Brain microvascular endothelial cell (primary cell): ENCODE measurements at regions not wholly inside any gene's neighbourhood (a gene's known extent, or its start where the extent isn't known, plus 50 kb on each side); places are given as distances from the start of the nearest gene placed in this dataset.
A peak's percentile ranks its signal among the peaks of the same experiment; 100 is the strongest.

Experiments used
- DNase-seq: peaks from one replicate; pipeline ENCODE4 v3.0.0-alpha.2; 2020
- H3K27ac ChIP-seq: fragments of 250-450 bp; sonication (Bioruptor Pico); 2 replicates; pipeline ENCODE4 v1.5.1; 2020; ENCODE audit warnings: mild to moderate bottlenecking, moderate library complexity
- H3K27me3 ChIP-seq: fragments of 250-450 bp; sonication (Bioruptor Pico); replicated peaks from 2 replicates; pipeline ENCODE4 v1.5.1; 2020; ENCODE audit warnings: mild to moderate bottlenecking
- H3K36me3 ChIP-seq: fragments of 250-450 bp; sonication (Bioruptor Pico); replicated peaks from 2 replicates; pipeline ENCODE4 v1.5.1; 2020; ENCODE audit warnings: mild to moderate bottlenecking
- H3K4me3 ChIP-seq: 2 replicates; pipeline ENCODE4 v1.5.1; 2011; ENCODE audit warnings: low read depth, mild to moderate bottlenecking, control low read depth, low read length, moderate library complexity
- CTCF ChIP-seq: IDR thresholded peaks from 2 replicates; pipeline ENCODE4 v1.5.1; 2011; ENCODE audit warnings: low read depth, mild to moderate bottlenecking, moderate library complexity, low read length, control low read depth, inconsistent platforms; ENCODE audit errors: missing control alignments
- in situ Hi-C: cut with HindIII; loops from 2 replicates; pipeline ENCODE4 v1.10.0; 2017; ENCODE audit warnings: low sequenced_read_pairs, low pct_ligation_motif_present

DNA sequence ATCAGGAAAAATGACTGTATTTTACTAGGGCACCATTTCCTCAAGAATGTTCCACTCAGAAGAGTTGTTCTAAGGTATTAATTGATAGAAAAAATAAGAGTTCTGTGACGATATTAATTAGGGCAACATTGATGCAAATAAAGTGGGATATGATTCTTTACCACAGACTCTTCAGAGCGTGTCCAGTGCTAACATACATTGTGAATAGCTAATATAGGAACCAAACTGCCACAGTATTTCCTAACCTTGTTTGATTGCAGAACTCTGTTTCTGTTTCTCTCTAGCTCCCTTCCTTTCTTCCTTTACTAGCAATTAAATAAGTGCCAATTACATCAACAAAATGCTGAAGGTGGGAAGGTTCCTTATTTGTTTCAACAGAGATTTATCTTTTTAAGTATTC, 154.1 kb upstream of the CPEB2 start:
- Histone ChIP-seq H3K27ac (no peak overlapping the region), H3K36me3 (no peaks in the 10 kb centered on the region)
- no peak for DNase-seq

GRCh38 chr4:14850455-14851097, 151.7 kb upstream of the CPEB2 start:
- TF ChIP-seq CTCF: no peak
- no peak overlapping the region for H3K27ac ChIP-seq
- no peaks in the 10 kb centered on the region for H3K27me3 ChIP-seq
- no peak for DNase-seq
- no peaks in the 10 kb centered on the region for H3K36me3 ChIP-seq
- H3K4me3 ChIP-seq: no peak overlapping the region
- in situ Hi-C loops: no loop called here

More for the DNA sequence above, 154.1 kb upstream of the CPEB2 start:
- Histone ChIP-seq H3K27me3 (no peaks in the 10 kb centered on the region), H3K4me3 (no peak overlapping the region)
- TF ChIP-seq CTCF: no peak
- in situ Hi-C loops: no loop called here

DNA sequence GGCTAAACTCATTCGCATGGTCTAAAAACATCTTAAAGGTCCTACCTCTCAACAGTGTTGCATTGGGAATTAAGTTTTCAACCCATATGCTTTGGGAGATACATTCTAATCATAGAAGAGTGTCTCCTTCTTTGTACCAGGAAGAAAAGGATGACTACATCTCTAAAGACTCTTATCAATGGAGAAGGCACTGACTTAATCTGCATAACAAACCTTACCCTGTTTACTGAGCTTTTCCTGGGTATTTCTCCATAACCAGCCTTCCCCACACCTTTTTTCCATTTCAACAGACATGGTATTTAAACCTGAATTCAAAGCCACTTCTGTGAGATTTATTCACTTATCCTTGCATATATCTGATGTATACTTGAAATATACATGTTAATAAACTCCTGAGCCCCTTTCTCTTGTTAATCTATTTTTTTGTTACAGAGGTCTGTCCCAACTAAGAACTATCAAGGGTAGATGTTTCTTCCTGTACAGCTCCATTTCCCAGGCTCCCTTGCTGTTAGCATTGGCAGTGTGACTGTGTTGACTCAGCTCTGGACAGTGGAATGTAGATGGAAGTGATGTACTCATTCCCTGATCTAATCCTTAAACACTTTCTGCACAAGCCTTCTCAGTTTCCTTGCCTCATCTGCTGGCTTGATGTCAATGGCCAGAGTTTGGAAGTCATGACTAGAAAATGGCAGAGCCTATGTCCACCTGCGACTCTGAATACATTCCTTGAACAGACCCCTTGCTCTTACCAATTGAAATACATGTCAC, 148.9 kb upstream of the CPEB2 start:
- in situ Hi-C loops: no loop called here
- Histone ChIP-seq H3K4me3 (no peak overlapping the region), H3K27me3 (no peaks in the 10 kb centered on the region), H3K36me3 (no peaks in the 10 kb centered on the region), H3K27ac (peak overlapping the region; percentile 65)
- no peak for TF ChIP-seq CTCF
- DNase-seq: peak; percentile 93

DNA sequence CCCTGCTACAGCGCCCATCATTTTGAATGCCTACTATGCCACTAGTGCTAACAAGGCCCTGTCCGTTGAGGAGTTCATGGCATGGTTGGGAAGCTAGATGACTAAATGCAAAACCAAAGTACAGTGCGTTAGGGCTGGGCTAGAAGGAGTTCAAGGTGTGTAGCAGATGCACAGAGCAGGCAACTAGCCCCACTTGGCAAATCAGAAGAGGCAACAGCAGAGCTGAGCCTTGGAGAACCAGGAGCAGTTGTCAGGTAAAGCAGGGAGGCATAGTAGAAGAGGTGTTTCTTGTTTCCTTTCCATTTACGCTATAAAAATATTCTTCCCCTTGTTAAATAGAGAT, 146.6 kb upstream of the CPEB2 start:
- TF ChIP-seq CTCF: no peak
- peak overlapping the region; percentile 88 for H3K27ac ChIP-seq
- H3K27me3 ChIP-seq: no peaks in the 10 kb centered on the region
- in situ Hi-C loops: no loop called here
- H3K4me3 ChIP-seq: no peak overlapping the region
- no peaks in the 10 kb centered on the region for H3K36me3 ChIP-seq
- no peak for DNase-seq

DNA sequence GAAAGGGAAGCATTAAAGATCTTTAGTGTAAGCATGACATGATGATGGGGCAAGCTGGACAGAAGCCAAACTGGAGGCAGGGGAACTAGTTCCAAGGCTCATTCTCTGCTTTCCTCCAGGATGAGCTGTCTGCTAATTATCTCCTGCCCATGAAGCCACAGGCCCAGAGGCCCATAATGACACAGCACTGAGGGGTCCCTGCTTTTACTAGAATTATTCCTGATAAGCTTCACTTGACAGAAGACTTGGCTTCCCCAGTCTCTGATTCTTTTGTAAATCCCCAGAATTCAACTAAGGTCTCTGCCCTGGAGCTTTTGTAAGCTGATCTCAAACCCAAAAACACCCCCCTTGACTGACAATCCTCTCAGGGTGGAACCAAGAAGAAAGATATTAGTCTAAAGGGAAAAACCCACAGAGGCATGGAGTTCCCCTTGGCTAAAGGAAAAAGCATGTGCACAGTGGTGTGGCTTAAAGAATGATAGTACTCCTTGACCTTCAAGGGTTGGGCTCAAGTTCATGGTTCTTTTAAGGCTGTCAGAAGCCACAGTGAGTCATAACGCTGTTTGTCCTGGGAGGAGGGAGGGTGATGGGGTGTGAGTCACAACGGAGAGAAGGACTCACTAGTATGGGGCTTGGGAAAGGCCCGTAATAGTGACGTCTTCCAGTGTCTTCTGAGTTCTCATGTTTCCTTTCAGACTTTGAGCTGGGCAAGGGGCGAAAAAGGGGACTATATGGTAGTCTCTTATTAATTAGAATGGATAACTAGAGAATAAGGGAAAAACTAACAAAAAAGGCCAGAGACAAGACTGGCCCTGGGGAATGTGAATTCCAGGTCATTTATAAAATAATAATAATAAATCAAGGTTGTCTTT, 146.0 kb upstream of the CPEB2 start:
- TF ChIP-seq CTCF: no peak
- peak; percentile 99 for DNase-seq
- Histone ChIP-seq H3K4me3 (no peak overlapping the region), H3K27ac (peak overlapping the region; percentile 88), H3K36me3 (no peaks in the 10 kb centered on the region), H3K27me3 (no peaks in the 10 kb centered on the region)
- in situ Hi-C loops: no loop called here
